ENCODE measurements at regions not wholly inside any gene's neighbourhood (a gene's known extent, or its start where the extent isn't known, plus 50 kb on each side); places are given as distances from the start of the nearest gene placed in this dataset.
"Not testable (repeated sequence)": the region's sequence is repeated elsewhere in the genome, so short reads cannot be mapped to it uniquely, and the experiment has no call there.

- DNase-seq (ENCODE audit: low spot score in 2 of 2) = no peak
- Histone ChIP-seq H3K27ac (no peak overlapping the region), H3K9me3 (peaks cover under 1% of the 10 kb centered on the region), H3K27me3 (no peaks in the 10 kb centered on the region), H3K36me3 (no peaks in the 10 kb centered on the region), H3K4me3 (no peak overlapping the region), H3K4me1 (no peaks in the 10 kb centered on the region)
- TF ChIP-seq EP300 (IDR thresholded peaks at IDR 0.05) (no peak), POLR2A (IDR thresholded peaks at IDR 0.05) (no peak), POLR2AphosphoS5 (IDR thresholded peaks at IDR 0.05) (no peak), CTCF (IDR thresholded peaks at IDR 0.05) (no peak)
- 94% methylated on average over 1 of the region's 1 CpG for WGBS
Observed at GRCh38 chr5:117621921-117622320, 1047.3 kb upstream of the SEMA6A start.

- DNase-seq (ENCODE audit: low spot score in 2 of 2) = no peak
- H3K36me3 ChIP-seq = no peaks in the 10 kb centered on the region
- no peak overlapping the region for H3K27ac ChIP-seq
- no peaks in the 10 kb centered on the region for H3K27me3 ChIP-seq
- no peaks in the 10 kb centered on the region for H3K9me3 ChIP-seq
- no peak overlapping the region for H3K4me3 ChIP-seq
- TF ChIP-seq EP300 (IDR thresholded peaks at IDR 0.05) (no peak), POLR2A (IDR thresholded peaks at IDR 0.05) (no peak), POLR2AphosphoS5 (IDR thresholded peaks at IDR 0.05) (no peak), CTCF (IDR thresholded peaks at IDR 0.05) (no peak)
- H3K4me1 ChIP-seq = no peaks in the 10 kb centered on the region
Observed at GRCh38 chr5:117615226-117615625, 1040.6 kb upstream of the SEMA6A start.

GRCh38 chr5:117614408-117614807, 1039.8 kb upstream of the SEMA6A start:
- DNase-seq (ENCODE audit: low spot score in 2 of 2) = no peak
- WGBS = 62% methylated on average over 2 of the region's 2 CpGs
- H3K9me3 ChIP-seq = no peaks in the 10 kb centered on the region
- no peaks in the 10 kb centered on the region for H3K36me3 ChIP-seq
- H3K27ac ChIP-seq = no peak overlapping the region
- no peaks in the 10 kb centered on the region for H3K27me3 ChIP-seq
- no peak overlapping the region for H3K4me3 ChIP-seq
- H3K4me1 ChIP-seq = no peaks in the 10 kb centered on the region
- TF ChIP-seq POLR2A (IDR thresholded peaks at IDR 0.05) = no peak
- no peak for TF ChIP-seq CTCF (IDR thresholded peaks at IDR 0.05)
- TF ChIP-seq EP300 (IDR thresholded peaks at IDR 0.05) = no peak
- no peak for TF ChIP-seq POLR2AphosphoS5 (IDR thresholded peaks at IDR 0.05)

- no peak for TF ChIP-seq EP300 (IDR thresholded peaks at IDR 0.05)
- no peak for TF ChIP-seq POLR2A (IDR thresholded peaks at IDR 0.05)
- no peak for TF ChIP-seq CTCF (IDR thresholded peaks at IDR 0.05)
- TF ChIP-seq POLR2AphosphoS5 (IDR thresholded peaks at IDR 0.05) = no peak
- Histone ChIP-seq H3K27me3 (no peaks in the 10 kb centered on the region), H3K36me3 (no peaks in the 10 kb centered on the region), H3K4me3 (no peak overlapping the region), H3K4me1 (no peaks in the 10 kb centered on the region), H3K27ac (no peak overlapping the region), H3K9me3 (no peaks in the 10 kb centered on the region)
- 91% methylated on average over 2 of the region's 2 CpGs for WGBS
- no peak for DNase-seq (ENCODE audit: low spot score in 2 of 2)
Observed at GRCh38 chr5:117604845-117605244, 1030.2 kb upstream of the SEMA6A start.

- not testable (repeated sequence) for H3K27ac ChIP-seq; H3K9me3 ChIP-seq; H3K4me3 ChIP-seq; H3K4me1 ChIP-seq; H3K36me3 ChIP-seq; DNase-seq (ENCODE audit: low spot score in 2 of 2); H3K27me3 ChIP-seq
- 95% methylated on average over 11 of the region's 36 CpGs for WGBS
Observed at GRCh38 chr5:117599811-117600210, 1025.2 kb upstream of the SEMA6A start.

DNA sequence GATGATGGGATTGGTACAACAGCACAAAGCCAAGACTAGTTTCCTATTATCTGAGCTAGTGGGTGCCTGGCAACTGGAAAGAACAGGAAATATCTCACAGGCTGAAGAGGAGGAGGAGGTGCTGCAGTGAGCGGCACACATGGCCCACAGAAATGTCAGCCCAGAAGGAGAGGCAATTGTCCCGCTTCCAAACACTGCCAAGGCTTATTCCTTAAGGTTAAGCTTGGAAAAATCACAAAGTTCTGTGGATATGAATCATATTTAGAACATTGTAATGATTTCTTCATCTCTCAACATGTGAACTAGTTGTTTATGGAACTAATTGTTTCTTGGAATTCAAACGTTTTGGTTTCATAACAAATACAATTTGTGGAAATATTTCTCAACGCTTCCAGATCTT, 1019.5 kb upstream of the SEMA6A start:
- no peak overlapping the region for H3K4me3 ChIP-seq
- H3K9me3 ChIP-seq = no peaks in the 10 kb centered on the region
- TF ChIP-seq POLR2AphosphoS5 (IDR thresholded peaks at IDR 0.05) (peak in 1 of 3 donors; percentile 36), CTCF (IDR thresholded peaks at IDR 0.05) (no peak), POLR2A (IDR thresholded peaks at IDR 0.05) (no peak), EP300 (IDR thresholded peaks at IDR 0.05) (no peak)
- WGBS = 31% methylated on average over 4 of the region's 4 CpGs
- peak; percentile 78 to 79 for DNase-seq (ENCODE audit: low spot score in 2 of 2)
- peak overlapping the region; percentile 5 for H3K27ac ChIP-seq
- no peaks in the 10 kb centered on the region for H3K27me3 ChIP-seq
- H3K4me1 ChIP-seq = no peaks in the 10 kb centered on the region
- no peaks in the 10 kb centered on the region for H3K36me3 ChIP-seq
